ENCODE measurements at regions not wholly inside any gene's neighbourhood (a gene's known extent, or its start where the extent isn't known, plus 50 kb on each side); places are given as distances from the start of the nearest gene placed in this dataset.

DNA sequence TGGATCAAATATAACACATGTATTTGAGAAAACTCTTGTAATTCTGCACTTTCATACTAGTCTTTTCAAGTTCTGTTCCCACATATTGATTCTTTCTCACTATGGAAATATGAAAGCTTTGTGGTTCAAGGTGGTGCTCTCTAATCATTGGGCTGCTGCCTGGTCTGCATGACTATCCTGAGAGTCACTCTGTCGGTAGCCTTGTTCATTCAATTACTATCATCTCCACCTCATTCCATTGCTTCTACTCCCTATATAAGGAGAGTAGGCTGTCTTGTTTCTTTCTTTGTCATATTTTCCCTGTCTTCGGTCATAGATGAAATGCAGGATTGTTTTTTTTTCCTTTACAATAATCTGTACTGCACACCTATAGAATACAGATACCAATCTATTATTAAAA is 341.4 kb upstream of the ACTBL2 start:
- DNase-seq (ENCODE audit: extremely low read depth in 1 of 2, low read depth in 1 of 2): no peak

- no peak for DNase-seq (ENCODE audit: extremely low read depth in 1 of 2, low read depth in 1 of 2)
Observed at GRCh38 chr5:57822651-57823050, 340.0 kb upstream of the ACTBL2 start.

DNA sequence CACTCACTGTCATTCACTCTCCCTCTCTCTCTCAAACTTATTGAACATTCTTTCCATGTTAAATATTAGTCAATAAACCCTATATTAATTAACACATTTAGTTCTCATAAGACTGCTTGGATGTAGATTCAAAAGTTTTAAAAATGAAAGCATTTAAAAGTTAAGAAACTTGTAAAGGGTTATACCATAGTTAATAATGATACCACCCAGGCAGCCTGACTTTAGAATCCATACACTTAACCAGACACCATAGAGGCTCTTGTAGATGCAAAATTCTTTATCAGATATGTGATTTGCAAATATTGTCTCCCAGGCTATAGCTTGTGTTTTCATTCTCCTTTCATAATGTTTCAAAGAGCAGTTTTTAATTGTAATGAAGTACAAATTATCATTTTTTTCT is 335.8 kb upstream of the ACTBL2 start:
- DNase-seq (ENCODE audit: extremely low read depth in 1 of 2, low read depth in 1 of 2): no peak

GRCh38 chr5:57817924-57818323 is 335.3 kb upstream of the ACTBL2 start:
- no peak for DNase-seq (ENCODE audit: extremely low read depth in 1 of 2, low read depth in 1 of 2)

DNA sequence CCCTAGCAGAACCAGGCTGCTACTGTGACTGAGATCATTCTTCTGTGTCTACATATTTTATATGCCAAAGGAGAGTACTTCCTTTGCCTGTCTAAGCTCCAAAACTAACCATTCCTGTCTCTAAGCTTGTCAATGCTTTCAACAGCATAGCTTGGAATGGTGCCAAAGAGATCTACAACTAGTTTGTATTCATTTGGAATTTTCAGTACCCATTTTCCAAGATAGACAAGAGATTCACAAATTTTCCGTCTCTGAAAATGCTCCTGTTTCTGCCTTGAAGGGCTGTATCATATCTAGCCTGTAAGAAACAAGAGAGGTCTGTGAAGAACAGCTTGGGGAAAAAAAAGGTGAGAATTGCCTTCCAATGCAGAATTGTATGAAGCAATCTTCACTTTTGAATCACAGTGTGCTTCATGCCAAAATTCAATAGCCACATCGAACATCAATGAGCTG is 334.4 kb upstream of the ACTBL2 start:
- no peak for DNase-seq (ENCODE audit: extremely low read depth in 1 of 2, low read depth in 1 of 2)

DNA sequence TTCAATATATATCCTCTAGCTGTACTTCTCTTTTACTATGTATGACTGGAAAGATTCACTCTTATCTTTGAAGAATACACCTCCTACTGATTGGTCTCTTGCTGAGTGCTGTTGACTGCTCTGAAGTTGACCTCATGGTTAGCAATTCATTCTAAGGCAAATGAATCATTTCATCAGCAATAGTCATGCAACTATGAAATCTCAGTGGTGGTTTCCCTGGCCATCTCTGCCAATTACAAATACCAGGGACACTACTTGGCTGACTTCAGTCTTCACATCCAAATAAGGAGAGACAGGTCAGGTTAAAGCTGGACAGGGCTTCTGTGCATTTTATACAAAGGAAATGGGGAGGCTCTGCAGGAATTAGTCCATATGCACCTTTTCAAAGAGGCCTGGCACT is 333.5 kb upstream of the ACTBL2 start:
- DNase-seq (ENCODE audit: extremely low read depth in 1 of 2, low read depth in 1 of 2): no peak

DNA sequence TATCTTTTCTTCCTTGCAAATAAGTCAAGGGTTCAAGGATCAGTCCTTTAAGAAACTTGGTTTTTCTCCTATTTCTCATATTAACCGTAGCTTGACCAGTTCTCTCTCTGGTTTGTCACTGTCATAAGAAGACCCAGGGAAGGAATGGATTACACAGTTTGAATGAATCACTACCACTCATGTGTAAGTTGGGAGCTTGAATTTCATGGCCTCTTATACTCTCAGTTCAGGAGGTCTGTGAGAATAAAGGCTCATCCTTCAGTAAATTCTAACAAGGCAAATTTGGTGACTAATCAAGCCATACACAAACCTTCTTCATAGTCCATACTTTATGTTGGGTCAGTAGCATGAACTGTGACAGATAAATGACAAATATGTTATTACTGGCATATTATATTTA is 323.1 kb upstream of the ACTBL2 start:
- DNase-seq (ENCODE audit: extremely low read depth in 1 of 2, low read depth in 1 of 2): no peak

DNA sequence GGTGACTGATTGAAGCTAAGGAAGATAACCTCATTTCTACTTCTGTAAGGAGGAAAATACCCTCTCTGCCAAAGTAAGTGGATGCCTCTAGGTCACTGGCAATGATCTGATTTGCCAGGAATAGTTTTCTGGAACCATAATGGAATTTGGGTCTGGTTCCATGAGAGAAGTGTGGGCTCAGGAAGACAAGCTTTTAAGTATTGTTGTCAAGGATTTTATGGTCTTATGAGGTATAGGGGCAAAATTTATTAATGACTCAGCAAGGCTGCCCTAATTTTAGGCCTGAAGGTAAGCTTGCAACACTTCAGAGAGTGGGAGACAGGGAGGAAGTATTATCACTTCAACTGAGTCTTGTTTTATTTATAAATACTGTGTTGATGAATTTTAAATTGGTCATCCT is 322.6 kb upstream of the ACTBL2 start:
- no peak for DNase-seq (ENCODE audit: extremely low read depth in 1 of 2, low read depth in 1 of 2)

- DNase-seq (ENCODE audit: extremely low read depth in 1 of 2, low read depth in 1 of 2): no peak
Observed at GRCh38 chr5:57804505-57804904, 321.9 kb upstream of the ACTBL2 start.

DNA sequence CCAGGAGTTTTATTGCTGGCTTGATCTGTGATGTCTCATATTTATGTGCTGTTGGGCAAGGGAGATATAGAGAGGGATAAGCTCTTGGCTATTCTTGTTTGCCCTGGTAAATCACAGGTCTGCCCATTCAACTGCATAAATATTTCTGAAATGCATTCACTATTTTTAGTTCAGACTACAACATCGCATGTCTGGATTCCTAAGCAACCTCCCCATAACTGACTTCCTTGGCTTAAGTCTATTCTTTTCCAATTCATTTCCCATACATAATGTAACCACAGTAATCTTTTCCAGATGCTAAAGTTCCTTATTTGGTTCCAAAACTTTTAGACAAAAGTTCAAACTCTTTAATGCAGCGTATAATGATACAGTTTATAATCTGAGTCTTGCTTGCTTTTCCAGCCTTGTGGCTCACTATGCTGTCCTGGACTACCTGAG is 321.4 kb upstream of the ACTBL2 start:
- no peak for DNase-seq (ENCODE audit: extremely low read depth in 1 of 2, low read depth in 1 of 2)

- DNase-seq (ENCODE audit: extremely low read depth in 1 of 2, low read depth in 1 of 2): no peak
Observed at GRCh38 chr5:57802131-57802530, 319.5 kb upstream of the ACTBL2 start.

DNA sequence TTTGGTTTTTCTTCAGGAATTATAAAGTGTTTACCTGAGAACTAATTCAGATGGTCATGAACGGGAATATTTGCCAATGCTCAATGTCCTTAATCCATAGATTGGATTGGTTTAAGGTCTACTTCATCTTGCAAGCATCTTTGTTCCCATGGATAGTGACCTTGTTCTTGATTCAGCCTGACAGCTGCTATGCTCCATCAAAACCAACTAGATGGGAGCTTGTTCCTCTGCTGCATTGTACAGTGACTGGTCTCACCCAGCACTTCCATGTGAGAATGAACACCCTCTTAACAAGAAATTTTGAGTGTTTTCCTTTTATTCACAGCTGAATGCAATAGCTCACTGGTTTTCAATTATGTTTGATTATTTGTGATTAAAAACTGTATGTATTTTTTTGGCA is 312.6 kb upstream of the ACTBL2 start:
- no peak for DNase-seq (ENCODE audit: extremely low read depth in 1 of 2, low read depth in 1 of 2)

GRCh38 chr5:57791875-57792274 is 309.3 kb upstream of the ACTBL2 start:
- DNase-seq (ENCODE audit: extremely low read depth in 1 of 2, low read depth in 1 of 2): no peak

DNA sequence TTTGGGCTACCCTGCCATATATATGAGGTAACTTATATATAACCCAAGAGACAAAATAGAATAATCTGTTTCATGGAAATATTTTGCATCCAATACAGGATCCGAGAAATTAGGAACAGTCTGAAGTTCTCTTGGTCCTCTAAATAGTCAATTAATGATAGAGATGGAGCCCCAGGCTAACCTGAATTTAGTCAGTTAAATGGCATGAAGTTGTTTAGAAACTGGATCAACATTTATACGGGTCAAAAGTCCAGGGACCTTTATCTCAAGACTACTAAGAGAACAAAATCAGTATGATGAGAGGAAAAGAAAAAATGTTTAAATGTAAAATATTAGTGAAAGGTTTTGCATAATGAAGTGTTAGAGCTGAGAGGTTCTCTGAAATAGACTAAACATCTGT is 303.3 kb upstream of the ACTBL2 start:
- no peak for DNase-seq (ENCODE audit: extremely low read depth in 1 of 2, low read depth in 1 of 2)

GRCh38 chr5:57784121-57784520 is 301.5 kb upstream of the ACTBL2 start:
- no peak for DNase-seq (ENCODE audit: extremely low read depth in 1 of 2, low read depth in 1 of 2)

- DNase-seq (ENCODE audit: extremely low read depth in 1 of 2, low read depth in 1 of 2): no peak
Observed at GRCh38 chr5:57783693-57784092, 301.1 kb upstream of the ACTBL2 start.

GRCh38 chr5:57780961-57781325 is 298.3 kb upstream of the ACTBL2 start:
- no peak for DNase-seq (ENCODE audit: extremely low read depth in 1 of 2, low read depth in 1 of 2)

DNA sequence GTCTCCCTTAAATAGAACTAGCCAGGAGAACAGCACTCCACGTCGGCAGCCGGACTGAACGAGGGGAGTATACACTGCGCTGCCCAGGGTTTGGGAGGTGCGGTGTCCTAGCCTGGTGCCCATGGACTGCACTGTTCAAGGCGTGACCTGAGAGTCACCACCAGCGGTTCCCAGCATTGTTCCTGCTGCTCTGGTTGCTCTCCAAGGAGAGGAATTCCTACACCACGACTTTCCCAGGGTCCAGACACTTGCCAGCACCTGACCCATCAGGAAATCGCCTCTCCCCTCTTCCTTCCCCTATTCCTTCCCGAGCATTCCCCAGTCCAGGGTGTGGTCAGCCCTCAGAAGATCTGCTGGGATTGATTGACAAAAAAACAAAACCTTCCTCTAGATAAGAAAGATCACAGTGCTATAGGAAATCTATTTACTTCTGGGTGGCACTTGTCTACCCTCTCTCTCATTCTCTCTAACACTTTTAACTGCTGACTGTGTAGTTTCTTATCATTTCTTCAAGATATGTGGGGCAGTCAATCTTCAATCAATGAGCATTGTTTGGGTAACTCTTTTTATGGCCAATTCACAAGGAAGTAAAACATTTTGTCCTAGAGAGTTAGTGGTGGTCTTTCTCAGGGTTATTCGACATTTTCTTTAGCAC is 297.8 kb upstream of the ACTBL2 start:
- no peak for DNase-seq (ENCODE audit: extremely low read depth in 1 of 2, low read depth in 1 of 2)

- no peak for DNase-seq (ENCODE audit: extremely low read depth in 1 of 2, low read depth in 1 of 2)
Observed at GRCh38 chr5:57779383-57780223, 297.0 kb upstream of the ACTBL2 start.

GRCh38 chr5:57778501-57779091 is 296.0 kb upstream of the ACTBL2 start:
- no peak for DNase-seq (ENCODE audit: extremely low read depth in 1 of 2, low read depth in 1 of 2)

GRCh38 chr5:57777174-57777581 is 294.6 kb upstream of the ACTBL2 start:
- no peak for DNase-seq (ENCODE audit: extremely low read depth in 1 of 2, low read depth in 1 of 2)

DNA sequence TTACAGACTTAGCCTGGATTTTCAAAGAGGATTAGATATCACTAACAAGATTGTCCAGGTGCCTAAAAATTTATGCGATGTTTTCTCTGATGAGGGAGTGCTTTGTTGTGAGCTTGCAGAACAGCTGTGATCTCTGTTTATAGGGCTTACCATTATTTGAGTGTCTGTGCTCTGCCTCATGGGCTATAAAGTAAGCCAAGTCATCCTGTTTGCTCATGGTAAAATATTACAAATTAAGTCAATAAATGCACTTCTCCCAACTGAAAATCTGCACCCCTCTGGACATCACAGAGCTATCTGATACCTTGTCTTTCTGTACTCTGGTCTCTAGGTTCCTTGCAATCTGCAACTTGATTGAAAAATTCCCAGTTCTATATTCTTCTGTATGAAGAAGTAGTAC is 293.4 kb upstream of the ACTBL2 start:
- DNase-seq (ENCODE audit: extremely low read depth in 1 of 2, low read depth in 1 of 2): no peak
